GM19463 (cell line): ENCODE measurements at regions not wholly inside any gene's neighbourhood (a gene's known extent, or its start where the extent isn't known, plus 50 kb on each side); places are given as distances from the start of the nearest gene placed in this dataset.
A peak's percentile ranks its signal among the peaks of the same experiment; 100 is the strongest.
"Not testable (repeated sequence)": the region's sequence is repeated elsewhere in the genome, so short reads cannot be mapped to it uniquely, and the experiment has no call there.

Source experiments
- ATAC-seq: cut with Tn5 transposase; IDR thresholded peaks from one replicate; pipeline ENCODE4 v1.9.1; 2021; ENCODE audit warnings: mild to moderate bottlenecking, moderate library complexity; ENCODE audit not compliant: unreplicated experiment

DNA sequence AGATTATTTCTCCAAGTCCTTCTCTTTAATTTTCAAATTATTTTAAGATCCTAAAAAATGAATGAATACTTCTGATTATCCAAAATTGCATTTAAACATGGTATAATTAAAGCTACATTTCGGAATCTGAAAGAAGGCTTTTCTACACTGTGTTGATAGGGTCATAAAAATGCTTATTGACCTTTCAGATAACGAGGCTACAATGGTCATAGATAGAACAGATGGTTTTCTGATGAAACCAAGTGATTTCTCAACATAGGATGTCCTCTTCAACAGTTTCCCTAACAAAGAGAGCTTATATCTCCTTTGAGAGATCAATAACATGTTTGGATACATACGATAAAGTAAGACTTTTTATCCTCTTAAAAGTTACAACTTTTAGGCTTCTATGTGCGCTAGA is 201.1 kb downstream of the PTH2R start:
- no peak for ATAC-seq

DNA sequence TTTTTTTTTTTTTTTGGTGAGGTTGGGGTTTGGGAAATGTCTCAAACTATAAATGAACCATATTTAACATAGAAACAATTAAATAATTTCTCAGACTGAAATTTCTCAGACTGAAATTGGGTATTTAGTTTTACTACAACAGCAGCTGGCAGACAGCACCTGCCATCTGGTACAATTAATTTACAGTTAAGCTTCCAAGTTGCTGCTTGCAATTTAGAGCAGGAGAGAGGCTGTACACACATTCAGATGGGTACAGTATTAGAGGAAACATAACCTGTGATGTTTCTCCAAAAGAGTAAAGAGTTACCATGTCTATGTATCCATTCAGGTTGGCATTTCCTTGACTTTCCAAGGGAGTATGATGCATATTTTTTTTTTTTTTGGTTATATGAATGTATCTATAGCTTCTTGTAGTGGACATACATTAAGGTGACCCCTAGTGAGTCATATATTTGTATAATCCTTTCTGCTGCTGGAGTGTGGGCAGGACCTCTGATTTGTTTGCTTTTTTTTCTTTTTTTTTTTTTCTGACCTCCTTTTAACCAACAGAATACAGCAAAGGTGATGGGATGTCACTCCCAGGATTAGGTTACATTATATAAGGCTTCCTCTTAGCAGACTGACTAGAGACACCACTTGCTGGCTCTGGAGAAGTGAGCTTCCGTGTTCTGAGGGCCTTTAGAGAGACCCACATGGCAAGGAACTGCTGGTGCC is 201.7 kb downstream of the PTH2R start:
- ATAC-seq, result no peak

DNA sequence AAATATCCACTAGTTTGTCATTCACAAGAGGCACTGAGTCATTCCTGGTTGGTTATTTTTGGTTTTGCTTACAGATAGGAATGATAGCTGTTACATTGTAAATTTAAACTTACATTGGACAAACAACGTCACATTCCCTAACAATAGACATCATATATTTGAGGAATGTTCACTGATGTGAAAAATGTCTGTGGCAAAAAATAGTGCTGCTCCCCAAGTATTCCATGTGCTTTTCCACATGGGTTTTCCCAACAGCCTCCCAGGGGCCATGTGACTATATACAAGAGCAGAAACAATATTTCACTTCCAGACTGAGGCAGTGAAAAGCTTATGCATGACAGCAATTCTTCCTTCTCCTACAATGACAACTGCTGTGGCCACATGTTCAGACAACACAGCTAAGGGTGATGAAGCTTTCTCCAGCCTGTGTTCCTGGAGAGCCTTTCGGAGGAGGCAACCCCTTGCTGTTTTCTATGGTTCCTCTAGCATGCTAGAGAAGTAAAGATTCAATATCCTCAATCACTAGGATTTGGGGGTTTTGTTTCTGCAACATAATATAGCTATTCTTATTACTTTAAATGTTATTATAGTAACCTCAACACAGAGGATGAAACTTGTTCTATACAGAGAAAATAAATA is 202.7 kb downstream of the PTH2R start:
- no peak for ATAC-seq

DNA sequence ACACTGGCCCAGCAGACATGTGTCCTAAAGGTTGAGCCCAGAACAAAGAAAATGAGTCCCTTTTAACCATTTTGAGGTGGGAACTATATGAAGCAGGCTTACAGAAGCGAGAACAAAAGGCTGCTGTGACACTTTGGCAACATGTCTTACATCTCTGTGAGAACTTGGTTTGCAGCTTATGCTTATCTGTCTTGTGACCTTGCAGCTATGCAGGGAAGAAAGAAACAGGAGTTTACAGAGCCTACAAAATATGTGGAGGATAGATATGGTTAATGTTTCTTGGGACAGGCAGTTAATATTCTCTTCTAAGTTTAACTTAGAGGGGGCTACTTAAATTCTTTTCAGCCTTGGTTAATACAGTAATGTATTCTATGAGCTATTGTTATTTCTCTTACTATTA is 209.1 kb downstream of the PTH2R start:
- not testable (repeated sequence) for ATAC-seq

DNA sequence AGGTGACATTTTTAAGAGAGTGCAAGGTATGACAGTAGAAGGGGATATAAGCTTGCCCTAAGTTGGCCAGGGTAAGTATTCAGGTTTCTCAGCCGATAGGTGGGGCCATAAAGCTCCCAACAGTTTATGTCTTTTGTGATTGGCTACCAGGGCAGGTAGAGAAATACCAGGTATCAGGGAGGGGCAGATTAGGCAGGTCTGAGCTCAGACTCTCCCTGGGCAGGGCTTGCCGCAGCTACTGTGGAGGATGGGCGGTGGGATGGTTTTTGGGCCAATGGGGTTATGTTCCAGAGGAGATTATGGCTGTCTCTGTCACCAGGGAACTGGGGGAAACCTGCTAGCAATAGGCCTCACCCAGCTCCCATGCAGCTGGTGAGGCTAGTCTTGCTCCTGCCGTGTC is 211.6 kb downstream of the PTH2R start:
- no peak for ATAC-seq

DNA sequence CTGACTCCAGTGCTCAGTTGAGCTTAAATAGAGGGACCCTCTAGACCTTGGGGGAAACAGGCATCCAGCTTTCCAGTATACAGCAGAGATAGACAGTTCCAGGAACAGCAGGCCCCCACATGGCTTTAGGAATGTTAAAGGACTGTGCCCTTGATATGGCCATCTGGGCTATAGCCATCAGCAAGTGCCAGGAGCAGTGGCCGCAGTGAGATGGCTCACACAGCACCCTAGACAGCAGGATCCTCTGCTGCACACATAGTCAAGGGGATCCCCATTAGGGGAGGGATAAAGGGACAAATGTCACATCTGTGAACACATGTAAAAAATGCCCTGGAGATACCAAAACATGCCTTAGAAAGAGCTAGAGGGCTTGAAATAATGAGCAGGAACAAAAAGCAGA is 213.4 kb downstream of the PTH2R start:
- no peak for ATAC-seq

DNA sequence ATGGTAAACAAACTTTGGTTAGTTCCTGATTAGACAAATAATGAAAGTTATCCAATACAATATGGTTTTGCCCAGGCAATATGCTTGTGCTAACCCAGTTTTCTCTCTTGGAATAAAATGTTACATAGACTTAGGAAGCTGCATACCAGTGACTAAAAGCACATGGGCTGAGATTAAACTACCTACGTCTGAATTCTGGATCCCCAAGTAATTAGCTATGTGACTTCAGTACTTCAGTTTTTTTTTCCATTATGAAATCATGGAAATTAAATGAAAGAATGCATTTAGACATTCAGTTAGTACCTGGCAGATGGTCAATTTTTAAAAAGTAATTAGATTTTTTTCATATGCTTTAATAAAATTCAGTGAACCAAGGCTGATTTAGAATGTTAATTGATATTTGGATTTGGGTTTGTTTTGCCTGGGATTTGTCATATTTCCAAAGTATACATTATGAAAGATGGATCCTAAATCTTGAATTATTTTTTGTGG is 213.9 kb downstream of the PTH2R start:
- ATAC-seq, result no peak

DNA sequence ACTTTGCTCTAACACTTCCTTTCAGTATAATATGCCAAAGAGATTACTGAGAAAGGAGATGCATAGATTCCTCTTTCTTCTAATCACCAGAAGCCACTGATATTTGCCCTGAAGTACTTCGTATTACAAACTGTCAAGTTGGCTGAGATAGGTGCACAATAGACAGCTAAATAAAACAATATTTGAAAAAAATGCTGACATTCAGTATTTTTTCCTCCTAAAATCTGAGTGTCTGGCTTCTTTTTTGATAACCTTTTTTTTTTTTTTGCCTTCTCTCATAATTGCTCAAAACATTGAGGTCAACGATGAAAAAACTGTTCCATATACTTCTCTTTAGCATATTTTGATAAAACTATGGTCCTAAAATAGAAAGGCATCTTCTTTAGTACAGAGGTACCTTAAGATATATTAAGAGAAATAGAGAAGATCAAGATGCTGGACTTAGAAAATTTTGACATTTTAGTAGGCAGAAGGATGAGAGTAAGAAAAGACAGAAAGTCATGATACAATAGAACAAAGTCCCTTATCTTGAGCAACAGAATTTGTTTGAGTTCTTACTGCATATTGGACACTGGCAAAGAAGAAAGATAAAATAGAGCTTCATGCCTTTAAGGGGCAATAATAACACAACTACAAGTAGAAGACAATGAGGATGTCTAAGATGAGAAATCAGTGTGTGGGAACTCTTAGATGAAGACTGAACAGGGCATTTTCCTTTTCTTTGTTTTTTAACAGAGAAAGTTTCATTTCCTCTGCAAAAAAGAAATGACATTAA is 220.7 kb downstream of the PTH2R start:
- no peak for ATAC-seq

DNA sequence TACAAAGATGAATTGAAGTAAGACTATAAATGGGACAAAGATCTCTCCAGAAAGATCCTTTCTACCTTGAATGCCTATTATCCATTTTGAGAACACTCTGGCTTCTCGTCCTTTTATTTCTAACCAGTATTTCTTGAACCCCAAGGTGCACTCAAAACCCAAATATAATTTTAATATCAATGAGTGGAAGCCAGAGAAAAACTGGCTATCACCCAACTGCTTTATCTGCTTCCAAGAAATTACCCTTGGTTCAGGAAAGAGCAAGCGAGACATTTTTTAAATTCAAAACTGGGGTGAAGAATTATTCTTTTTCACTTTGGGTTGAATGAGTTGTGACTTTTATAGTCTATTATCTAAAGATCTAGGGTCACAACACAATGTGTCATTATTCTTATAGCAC is 221.3 kb downstream of the PTH2R start:
- ATAC-seq, result no peak

DNA sequence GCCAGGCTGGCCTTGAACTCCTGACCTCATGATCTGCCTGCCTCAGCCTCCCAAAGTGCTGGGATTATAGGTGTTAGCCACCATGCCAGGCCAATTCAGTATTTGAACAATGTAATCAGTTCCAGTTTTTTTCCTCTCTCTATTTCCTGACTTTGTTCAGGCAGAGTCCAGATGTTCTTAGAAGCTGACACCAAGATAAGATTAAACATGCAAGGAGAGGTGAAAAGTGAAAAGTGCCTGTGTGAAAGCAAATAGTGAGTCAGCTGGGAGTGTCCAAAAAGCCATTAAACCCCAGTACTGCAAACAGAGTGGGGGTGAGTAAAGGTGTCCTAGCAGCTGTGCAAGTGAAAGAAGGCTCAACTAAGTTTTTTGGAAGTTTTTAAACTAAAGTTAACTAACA is 231.5 kb downstream of the PTH2R start:
- ATAC-seq, result peak; percentile 81

DNA sequence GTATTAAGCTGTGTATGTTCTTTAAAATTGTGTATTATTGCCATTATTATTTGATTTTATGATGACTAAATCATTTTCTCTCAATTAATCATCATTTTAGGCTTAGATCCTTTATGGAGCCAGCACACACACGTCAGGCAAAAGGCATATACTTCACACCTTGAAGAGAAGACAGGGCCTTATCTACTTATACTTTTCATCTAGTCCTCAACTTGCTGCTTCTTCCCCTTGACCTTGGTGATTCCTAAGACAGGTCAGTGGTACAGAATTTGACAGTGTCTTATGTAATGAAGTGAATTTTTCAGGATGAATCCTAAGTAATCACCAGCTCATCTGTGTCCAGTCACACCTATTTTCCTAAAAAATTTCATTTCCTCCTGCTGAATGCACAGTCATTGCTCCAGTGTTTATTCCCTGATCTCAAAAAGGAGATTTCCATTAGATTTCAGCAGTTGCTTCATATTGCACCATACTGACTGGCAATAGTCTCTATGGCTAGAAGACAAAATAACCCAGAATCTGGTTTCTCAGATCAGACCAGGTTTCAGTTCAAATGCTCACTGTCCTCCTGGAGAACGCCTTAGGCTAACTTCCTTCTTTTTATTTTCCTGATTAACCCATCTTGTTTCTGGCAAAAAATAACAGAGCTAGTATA is 235.7 kb downstream of the PTH2R start:
- ATAC-seq, result no peak

DNA sequence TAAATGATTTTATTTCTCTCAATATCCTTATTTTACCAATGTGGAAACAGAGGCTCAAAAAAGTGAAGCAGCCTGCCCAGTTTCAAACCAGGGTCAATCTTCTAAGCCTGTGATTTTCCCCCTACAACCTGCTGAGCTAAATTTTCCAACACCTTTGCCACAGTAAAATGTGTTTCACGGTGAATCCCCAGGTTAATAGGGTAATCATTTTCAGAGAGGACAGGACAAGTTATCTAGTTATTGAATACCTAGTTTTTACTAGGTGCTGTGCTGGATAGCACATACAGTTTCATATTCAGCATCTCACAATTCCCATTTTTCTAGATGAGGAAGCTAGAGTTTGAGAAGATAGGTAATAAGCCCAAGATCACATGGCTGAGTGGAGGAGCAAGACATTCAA is 236.6 kb downstream of the PTH2R start:
- peak; percentile 52 for ATAC-seq

DNA sequence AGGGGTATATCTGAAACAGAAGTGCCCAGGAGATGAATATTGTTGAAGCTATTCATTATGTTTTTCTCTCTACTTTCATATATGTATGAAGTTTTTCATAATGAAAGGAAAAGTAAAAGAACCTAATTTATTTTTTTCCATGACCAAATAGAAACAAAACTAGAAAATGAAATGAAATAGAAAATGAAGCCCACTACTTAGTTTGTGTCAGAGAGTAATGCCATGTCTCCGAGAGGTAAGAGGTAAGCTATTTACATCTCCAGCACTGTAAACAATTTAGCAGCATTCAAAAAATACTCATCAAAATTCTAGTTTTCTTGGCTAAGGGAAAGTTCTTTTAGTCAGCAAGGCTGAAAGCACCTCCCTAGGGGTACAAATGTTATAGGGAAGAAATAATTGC is 238.6 kb downstream of the PTH2R start:
- ATAC-seq, result no peak

DNA sequence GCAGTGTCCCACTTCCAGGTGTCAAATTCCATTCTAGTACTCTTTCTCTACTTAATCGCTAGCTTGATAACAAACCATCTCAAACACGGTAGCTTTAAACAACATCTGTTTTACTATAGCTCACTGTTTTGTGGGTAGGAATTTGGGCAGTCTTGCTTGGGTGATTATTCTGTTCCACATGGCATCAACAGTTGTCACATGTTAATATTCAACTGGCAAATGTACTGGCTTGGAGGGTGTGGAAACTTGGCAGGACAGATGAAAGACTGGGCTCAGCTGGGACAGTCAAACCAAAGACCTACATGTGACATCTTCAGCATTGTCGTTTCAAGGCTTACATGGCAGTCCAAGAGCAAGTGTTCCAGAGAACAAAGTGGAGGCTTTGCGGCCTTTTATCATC is 241.8 kb downstream of the PTH2R start:
- ATAC-seq, result peak; percentile 40

DNA sequence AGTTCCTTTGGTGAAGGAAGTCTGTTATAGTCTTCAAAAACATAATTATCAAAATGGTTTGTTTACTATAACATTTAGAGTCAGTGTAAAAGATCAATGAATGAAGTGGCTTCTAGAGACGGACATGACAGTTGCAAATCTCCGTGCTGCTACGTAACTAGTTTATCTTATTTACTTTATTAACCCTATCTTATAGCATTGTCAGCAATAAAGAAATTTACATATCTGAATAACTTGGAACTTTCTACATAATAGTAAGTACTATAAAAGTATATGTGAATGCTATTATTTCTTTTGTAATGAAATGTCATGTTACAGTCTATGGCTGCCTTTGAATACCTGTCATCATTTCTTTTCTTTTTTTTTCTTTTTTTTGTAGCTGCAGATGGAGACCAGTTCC is 246.8 kb downstream of the PTH2R start:
- ATAC-seq, result no peak

DNA sequence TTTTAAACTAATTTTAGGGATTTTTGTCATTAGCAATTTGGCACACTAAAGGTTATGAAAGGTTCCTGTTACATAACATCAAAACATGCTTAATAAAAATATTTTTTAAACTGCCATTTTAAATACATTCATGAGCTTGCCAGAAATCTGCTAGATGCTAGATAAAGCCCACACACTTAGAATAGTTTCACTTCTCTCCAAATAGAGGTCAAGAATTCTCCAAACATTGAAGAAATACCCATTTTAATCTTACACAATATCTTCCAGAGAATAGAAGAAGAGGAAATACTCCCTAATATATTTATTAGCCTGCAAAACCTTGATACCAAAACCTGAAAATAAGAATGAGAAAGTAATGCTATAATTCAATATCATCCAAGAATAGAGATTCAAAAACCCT is 247.5 kb downstream of the PTH2R start:
- no peak for ATAC-seq

DNA sequence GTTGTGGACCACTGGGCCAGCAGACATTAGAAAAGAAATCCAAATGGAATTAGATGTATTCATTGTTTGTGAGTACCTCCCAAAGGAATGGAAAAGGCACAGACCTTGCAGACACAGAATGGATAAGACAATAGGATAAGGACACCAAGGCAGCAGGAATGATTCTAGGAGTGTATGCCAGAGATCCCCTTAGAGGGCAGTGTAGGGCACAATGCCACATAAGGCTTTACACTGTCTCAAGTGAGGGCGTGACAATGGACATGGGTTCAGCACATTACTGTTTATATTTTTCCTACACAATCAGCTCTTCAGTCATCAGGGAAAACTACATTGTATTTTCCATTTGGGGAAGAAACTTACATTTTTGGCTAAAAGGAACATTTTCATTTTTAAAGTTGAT is 250.9 kb downstream of the PTH2R start:
- ATAC-seq, result no peak

DNA sequence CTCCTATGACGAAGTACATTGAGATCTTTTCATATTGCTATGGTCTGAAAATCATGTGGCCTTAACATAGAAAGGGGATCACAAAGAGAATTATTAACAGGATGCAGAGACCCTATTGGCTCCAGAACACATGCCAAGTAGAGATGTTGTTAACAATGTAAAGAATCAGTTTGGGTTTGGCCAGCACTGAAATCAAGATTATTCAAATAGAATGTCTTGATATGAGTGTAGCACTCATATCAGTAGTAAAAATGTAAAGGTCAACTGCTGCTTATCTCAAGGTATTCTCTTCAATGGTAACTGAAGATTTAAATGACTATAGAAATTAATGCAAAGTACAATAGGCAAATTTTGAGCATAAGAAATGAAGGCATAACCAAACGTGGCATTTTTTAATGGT is 262.8 kb downstream of the PTH2R start:
- peak; percentile 54 for ATAC-seq

DNA sequence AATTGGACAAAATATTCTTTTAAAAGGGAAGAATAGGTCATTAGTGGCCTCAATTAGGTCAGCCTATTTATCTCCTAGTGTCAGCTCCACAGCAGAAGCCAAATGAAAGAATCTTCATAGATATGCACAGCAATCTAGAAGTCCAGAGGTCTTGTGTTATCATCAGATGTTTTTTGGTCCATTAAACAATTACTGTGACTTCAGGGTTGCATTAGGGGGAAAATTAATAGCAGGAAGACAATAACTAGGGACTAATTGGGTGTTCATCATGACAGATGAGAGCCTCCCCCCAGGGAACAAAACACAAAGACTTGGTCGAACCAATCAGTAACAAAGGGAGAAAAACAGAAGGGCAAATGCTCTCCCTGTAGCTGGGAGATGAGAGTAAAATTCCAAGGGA is 264.7 kb downstream of the PTH2R start:
- no peak for ATAC-seq

DNA sequence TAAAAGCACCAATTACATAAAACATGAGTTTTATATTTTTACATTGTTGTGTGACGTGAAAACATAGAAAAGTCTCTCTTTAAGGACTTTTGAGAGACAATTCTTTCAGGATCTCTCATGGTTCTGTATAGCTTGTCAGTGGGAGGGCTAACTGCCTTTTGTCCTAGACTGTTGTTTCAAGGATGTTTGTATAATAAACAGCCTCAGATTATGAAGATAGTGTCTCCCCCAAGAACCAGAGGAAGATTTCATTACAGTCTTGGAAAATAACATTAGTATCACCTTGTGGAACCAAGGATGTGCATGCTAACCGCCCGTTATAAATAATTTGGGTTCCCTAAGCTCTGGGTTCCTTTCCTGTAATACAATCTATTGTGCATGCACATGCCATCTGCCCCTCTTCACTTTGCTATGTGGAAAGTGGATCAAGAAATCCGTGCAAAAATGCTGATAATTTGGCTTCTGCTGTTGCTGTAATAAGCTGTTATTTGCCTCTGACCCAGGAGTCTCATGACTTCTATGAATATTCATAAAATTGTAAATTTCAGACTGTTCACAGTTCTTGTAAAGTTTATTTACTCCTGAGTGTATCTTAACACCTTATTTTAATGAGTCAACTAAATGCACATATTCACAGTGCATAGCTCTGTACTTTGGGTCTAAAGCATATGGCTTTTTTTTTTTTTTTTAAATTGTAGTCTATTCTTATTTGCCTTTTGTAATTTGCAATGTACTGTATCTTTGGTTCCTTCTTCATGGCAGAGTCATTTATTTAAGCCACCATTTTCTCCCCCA is 265.5 kb downstream of the PTH2R start:
- no peak for ATAC-seq

DNA sequence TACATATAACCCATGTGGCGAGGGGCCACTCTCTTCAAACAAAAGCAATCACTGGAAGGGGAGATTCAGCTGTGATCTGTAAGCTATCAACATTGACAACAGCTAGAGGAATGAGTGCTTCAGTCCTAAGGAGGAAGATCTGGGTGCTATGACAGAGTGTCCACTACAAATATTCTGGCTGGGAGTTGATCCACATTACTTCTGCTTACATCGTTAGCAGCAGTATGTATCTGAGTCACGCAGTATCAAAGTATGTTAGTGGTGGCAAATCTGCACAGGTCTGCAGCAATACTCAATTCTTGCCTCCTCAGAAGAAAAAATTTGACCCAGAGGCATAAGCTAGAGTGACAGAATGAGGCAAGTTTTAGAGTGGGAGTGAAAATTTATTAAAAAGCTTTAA is 267.0 kb downstream of the PTH2R start:
- no peak for ATAC-seq
